ENCODE measurements at regions not wholly inside any gene's neighbourhood (a gene's known extent, or its start where the extent isn't known, plus 50 kb on each side); places are given as distances from the start of the nearest gene placed in this dataset.

DNA sequence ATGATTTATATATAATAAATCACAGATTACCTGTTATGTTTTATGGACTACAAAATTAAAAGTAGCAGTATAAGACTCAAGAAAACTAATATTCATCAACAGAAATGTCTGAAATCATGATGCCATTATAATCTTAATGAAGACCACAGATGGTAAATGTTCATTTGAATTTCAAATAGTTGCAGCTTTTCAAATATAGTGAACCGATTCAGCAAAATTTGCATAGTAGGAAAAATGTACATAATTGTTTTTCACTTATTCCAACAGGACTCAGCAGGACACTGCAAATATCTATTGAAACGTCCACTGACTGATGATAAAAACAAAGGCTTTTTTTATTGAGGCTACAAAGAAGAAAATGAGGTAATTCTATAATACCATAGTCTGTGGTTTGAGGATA, 51.2 kb upstream of the LSM8 start:
- Mint-ChIP-seq H3K36me3 (ENCODE audit: low read depth) (no peaks in the 10 kb centered on the region), H3K27ac (no peak overlapping the region), H3K27me3 (ENCODE audit: low read depth) (no peaks in the 10 kb centered on the region), H3K4me1 (ENCODE audit: low read depth) (no peaks in the 10 kb centered on the region), H3K4me3 (ENCODE audit: low read depth) (no peak overlapping the region), H3K9me3 (no peaks in the 10 kb centered on the region)
- intact Hi-C loops (cut with micrococcal nuclease), result no loop called here
- DNase-seq (ENCODE audit: low spot score), result no peak
